ENCODE measurements at regions not wholly inside any gene's neighbourhood (a gene's known extent, or its start where the extent isn't known, plus 50 kb on each side); places are given as distances from the start of the nearest gene placed in this dataset.

- ATAC-seq (ENCODE audit: low read depth) (no peak), DNase-seq (ENCODE audit: low spot score) (no peak)
- Histone ChIP-seq H3K27ac (ENCODE audit: poor library complexity, severe bottlenecking) (no peak overlapping the region), H3K9me3 (ENCODE audit: severe bottlenecking) (no peaks in the 10 kb centered on the region), H3K36me3 (ENCODE audit: low read depth) (no peaks in the 10 kb centered on the region), H3K4me1 (ENCODE audit: insufficient read depth, poor library complexity, severe bottlenecking) (no peaks in the 10 kb centered on the region), H3K27me3 (ENCODE audit: insufficient read depth, poor library complexity, severe bottlenecking) (no peaks in the 10 kb centered on the region), H3K4me3 (ENCODE audit: severe bottlenecking) (no peak overlapping the region)
- TF ChIP-seq, protein P1, sequence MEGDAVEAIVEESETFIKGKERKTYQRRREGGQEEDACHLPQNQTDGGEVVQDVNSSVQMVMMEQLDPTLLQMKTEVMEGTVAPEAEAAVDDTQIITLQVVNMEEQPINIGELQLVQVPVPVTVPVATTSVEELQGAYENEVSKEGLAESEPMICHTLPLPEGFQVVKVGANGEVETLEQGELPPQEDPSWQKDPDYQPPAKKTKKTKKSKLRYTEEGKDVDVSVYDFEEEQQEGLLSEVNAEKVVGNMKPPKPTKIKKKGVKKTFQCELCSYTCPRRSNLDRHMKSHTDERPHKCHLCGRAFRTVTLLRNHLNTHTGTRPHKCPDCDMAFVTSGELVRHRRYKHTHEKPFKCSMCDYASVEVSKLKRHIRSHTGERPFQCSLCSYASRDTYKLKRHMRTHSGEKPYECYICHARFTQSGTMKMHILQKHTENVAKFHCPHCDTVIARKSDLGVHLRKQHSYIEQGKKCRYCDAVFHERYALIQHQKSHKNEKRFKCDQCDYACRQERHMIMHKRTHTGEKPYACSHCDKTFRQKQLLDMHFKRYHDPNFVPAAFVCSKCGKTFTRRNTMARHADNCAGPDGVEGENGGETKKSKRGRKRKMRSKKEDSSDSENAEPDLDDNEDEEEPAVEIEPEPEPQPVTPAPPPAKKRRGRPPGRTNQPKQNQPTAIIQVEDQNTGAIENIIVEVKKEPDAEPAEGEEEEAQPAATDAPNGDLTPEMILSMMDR (IDR thresholded peaks at IDR 0.05; ENCODE audit: poor library complexity, severe bottlenecking) = no peak
Measured at GRCh38 chr9:116073826-116074225, 79.8 kb upstream of the PAPPA start.

GRCh38 chr9:116074658-116075057 is 78.9 kb upstream of the PAPPA start:
- Histone ChIP-seq H3K36me3 (ENCODE audit: low read depth) (no peaks in the 10 kb centered on the region), H3K4me3 (ENCODE audit: severe bottlenecking) (no peak overlapping the region), H3K4me1 (ENCODE audit: insufficient read depth, poor library complexity, severe bottlenecking) (no peaks in the 10 kb centered on the region), H3K9me3 (ENCODE audit: severe bottlenecking) (no peaks in the 10 kb centered on the region), H3K27me3 (ENCODE audit: insufficient read depth, poor library complexity, severe bottlenecking) (no peaks in the 10 kb centered on the region), H3K27ac (ENCODE audit: poor library complexity, severe bottlenecking) (no peak overlapping the region)
- ATAC-seq (ENCODE audit: low read depth) = peak; percentile 61
- TF ChIP-seq, protein P1 (IDR thresholded peaks at IDR 0.05; ENCODE audit: poor library complexity, severe bottlenecking) = no peak
- no peak for DNase-seq (ENCODE audit: low spot score)

DNA sequence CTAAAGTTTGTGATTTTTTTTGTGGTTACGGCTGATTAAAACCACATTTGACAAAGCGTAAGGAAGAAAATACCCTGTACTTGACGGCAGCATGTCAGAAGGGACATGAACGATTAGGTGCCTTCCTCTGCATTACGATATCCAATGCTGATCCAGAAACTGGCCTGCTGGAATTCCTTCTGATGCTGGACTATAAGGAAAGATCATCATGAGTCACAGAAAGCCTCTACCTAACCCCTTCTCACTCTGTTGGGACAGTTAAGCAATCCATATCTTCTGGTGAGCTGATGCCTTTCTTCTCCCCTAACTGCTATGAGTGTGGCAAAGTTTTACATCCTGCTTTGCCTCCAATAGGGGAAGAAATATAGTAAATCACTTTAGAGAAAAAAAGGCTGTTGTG is 78.4 kb upstream of the PAPPA start:
- DNase-seq (ENCODE audit: low spot score) = no peak
- Histone ChIP-seq H3K4me3 (ENCODE audit: severe bottlenecking) (no peak overlapping the region), H3K36me3 (ENCODE audit: low read depth) (no peaks in the 10 kb centered on the region), H3K27ac (ENCODE audit: poor library complexity, severe bottlenecking) (no peak overlapping the region), H3K9me3 (ENCODE audit: severe bottlenecking) (no peaks in the 10 kb centered on the region), H3K27me3 (ENCODE audit: insufficient read depth, poor library complexity, severe bottlenecking) (no peaks in the 10 kb centered on the region), H3K4me1 (ENCODE audit: insufficient read depth, poor library complexity, severe bottlenecking) (no peaks in the 10 kb centered on the region)
- peak; percentile 74 for ATAC-seq (ENCODE audit: low read depth)
- TF ChIP-seq, protein P1 (IDR thresholded peaks at IDR 0.05; ENCODE audit: poor library complexity, severe bottlenecking) = no peak

DNA sequence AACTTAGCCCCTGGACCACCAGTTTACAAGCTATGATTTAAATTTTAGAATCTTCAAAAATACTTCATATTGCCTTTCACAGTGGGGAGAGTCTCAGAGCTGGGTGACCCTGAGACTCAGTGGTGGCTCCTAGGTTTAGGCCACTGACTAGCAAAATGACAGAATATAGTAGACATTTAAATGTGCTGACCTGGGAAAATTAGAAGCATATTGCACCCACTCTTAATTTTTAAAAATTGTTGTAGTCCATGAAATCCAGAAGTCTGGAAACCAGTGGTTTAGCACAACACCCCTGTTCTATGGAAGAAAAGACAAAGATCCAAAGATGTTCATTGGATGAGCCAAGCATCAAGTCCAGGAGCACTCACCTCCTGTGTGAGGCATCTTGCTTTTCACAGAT is 75.0 kb upstream of the PAPPA start:
- H3K36me3 ChIP-seq (ENCODE audit: low read depth) = no peaks in the 10 kb centered on the region
- H3K4me1 ChIP-seq (ENCODE audit: insufficient read depth, poor library complexity, severe bottlenecking) = no peaks in the 10 kb centered on the region
- H3K27ac ChIP-seq (ENCODE audit: poor library complexity, severe bottlenecking) = no peak overlapping the region
- ATAC-seq (ENCODE audit: low read depth) (no peak), DNase-seq (ENCODE audit: low spot score) (no peak)
- TF ChIP-seq, protein P1 (IDR thresholded peaks at IDR 0.05; ENCODE audit: poor library complexity, severe bottlenecking) = no peak
- no peak overlapping the region for H3K4me3 ChIP-seq (ENCODE audit: severe bottlenecking)
- no peaks in the 10 kb centered on the region for H3K27me3 ChIP-seq (ENCODE audit: insufficient read depth, poor library complexity, severe bottlenecking)
- no peaks in the 10 kb centered on the region for H3K9me3 ChIP-seq (ENCODE audit: severe bottlenecking)

DNA sequence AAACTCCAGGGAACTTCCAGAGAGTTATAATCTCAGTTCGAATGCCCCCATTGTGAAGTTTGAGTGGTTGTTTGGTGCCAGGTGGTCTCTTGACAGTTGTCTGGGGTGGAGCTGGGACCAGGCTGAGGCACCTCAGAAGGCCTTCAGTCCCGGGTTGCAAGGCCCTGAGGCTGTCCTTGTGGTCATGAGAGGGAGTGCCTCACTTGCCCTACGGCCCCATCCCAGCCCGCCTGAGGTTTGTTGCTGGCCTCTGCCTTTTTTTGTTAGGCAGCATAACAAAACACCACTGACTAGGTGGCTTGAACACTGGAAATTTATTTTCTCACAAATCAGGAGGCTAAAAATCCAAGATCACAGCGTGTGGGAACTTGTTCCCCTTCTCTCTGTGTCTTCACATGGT is 73.0 kb upstream of the PAPPA start:
- Histone ChIP-seq H3K9me3 (ENCODE audit: severe bottlenecking) (no peaks in the 10 kb centered on the region), H3K4me1 (ENCODE audit: insufficient read depth, poor library complexity, severe bottlenecking) (no peaks in the 10 kb centered on the region), H3K27ac (ENCODE audit: poor library complexity, severe bottlenecking) (no peak overlapping the region), H3K36me3 (ENCODE audit: low read depth) (no peaks in the 10 kb centered on the region), H3K27me3 (ENCODE audit: insufficient read depth, poor library complexity, severe bottlenecking) (no peaks in the 10 kb centered on the region), H3K4me3 (ENCODE audit: severe bottlenecking) (no peak overlapping the region)
- no peak for DNase-seq (ENCODE audit: low spot score)
- no peak for ATAC-seq (ENCODE audit: low read depth)
- TF ChIP-seq, protein P1 (IDR thresholded peaks at IDR 0.05; ENCODE audit: poor library complexity, severe bottlenecking) = no peak
